ENCODE measurements at regions not wholly inside any gene's neighbourhood (a gene's known extent, or its start where the extent isn't known, plus 50 kb on each side); places are given as distances from the start of the nearest gene placed in this dataset.

DNA sequence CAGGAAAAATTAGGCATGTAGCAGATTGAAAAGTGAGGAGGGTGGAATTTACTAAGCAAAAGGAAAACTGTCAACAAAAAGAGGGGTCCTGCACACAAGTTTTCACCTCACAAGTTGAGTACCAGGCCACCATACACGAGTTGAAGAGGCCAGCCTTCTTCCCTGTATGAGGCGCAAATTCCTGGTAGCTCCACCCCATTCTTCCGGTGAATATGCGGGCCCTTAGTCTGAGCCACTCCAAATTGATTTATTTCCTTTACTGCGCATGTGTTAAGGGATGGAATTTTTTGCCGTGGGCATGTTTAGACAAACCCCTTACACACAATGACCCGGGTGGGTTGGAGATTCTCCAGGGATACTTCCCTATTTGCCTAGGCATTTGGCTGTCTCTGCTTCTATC, 942.1 kb upstream of the GRIA3 start:
- H3K36me3 ChIP-seq (replicated peaks; ENCODE audit: insufficient read depth, low read depth): no peaks in the 10 kb centered on the region
- H3K79me2 ChIP-seq: no peaks in the 10 kb centered on the region
- H3K4me3 ChIP-seq: no peak overlapping the region
- H3K4me2 ChIP-seq: no peak overlapping the region
- no peaks in the 10 kb centered on the region for H3K27me3 ChIP-seq
- no peaks in the 10 kb centered on the region for H3K4me1 ChIP-seq (ENCODE audit: insufficient read depth)
- H4K20me1 ChIP-seq (ENCODE audit: insufficient read depth, poor library complexity, severe bottlenecking): no peaks in the 10 kb centered on the region
- WGBS (ENCODE audit: low lambda C conversion rate, missing lambda C conversion rate): 86% methylated on average over 7 of the region's 7 CpGs
- no peaks in the 10 kb centered on the region for H3K9me2 ChIP-seq (replicated peaks; ENCODE audit: insufficient read depth)
- no peak overlapping the region for H2AFZ ChIP-seq
- DNase-seq (ENCODE audit: low spot score): no peak
- no peaks in the 10 kb centered on the region for H3K9me3 ChIP-seq (ENCODE audit: low read depth)
- no peak for TF ChIP-seq EZH2phosphoT487 (IDR thresholded peaks at IDR 0.05; ENCODE audit: low read depth, severe bottlenecking, unreplicated experiment)
- TF ChIP-seq, protein P1, sequence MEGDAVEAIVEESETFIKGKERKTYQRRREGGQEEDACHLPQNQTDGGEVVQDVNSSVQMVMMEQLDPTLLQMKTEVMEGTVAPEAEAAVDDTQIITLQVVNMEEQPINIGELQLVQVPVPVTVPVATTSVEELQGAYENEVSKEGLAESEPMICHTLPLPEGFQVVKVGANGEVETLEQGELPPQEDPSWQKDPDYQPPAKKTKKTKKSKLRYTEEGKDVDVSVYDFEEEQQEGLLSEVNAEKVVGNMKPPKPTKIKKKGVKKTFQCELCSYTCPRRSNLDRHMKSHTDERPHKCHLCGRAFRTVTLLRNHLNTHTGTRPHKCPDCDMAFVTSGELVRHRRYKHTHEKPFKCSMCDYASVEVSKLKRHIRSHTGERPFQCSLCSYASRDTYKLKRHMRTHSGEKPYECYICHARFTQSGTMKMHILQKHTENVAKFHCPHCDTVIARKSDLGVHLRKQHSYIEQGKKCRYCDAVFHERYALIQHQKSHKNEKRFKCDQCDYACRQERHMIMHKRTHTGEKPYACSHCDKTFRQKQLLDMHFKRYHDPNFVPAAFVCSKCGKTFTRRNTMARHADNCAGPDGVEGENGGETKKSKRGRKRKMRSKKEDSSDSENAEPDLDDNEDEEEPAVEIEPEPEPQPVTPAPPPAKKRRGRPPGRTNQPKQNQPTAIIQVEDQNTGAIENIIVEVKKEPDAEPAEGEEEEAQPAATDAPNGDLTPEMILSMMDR (IDR thresholded peaks at IDR 0.05; ENCODE audit: poor library complexity): no peak
- TF ChIP-seq EZH2 (IDR thresholded peaks at IDR 0.05; ENCODE audit: borderline replicate concordance): no peak
- H3K27ac ChIP-seq: no peak overlapping the region

DNA sequence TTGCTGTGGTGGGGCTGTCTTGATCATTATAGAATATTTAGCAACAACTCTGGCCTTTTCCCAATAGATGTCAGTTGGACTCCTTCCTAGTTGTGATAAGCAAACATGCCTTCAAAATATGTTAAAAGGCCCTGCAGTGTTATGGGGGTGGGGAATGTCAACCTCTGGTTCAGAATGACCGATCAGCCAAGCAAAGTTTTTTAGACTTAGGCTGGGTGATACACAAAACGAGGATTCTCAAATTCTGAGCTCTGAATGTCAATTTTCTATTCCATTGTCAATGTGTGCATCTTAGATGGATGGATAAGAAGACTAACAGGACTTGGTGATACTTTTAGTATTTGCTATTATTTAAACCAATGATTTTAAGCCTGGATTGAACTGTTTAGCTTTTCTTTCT, 940.0 kb upstream of the GRIA3 start:
- Histone ChIP-seq H3K9me3 (ENCODE audit: low read depth) (no peaks in the 10 kb centered on the region), H3K79me2 (no peaks in the 10 kb centered on the region), H3K4me1 (ENCODE audit: insufficient read depth) (no peaks in the 10 kb centered on the region), H3K36me3 (replicated peaks; ENCODE audit: insufficient read depth, low read depth) (no peaks in the 10 kb centered on the region), H3K9me2 (replicated peaks; ENCODE audit: insufficient read depth) (no peaks in the 10 kb centered on the region), H3K4me3 (no peak overlapping the region), H3K27ac (no peak overlapping the region), H4K20me1 (ENCODE audit: insufficient read depth, poor library complexity, severe bottlenecking) (no peaks in the 10 kb centered on the region), H2AFZ (no peak overlapping the region), H3K27me3 (no peaks in the 10 kb centered on the region), H3K4me2 (no peak overlapping the region)
- no peak for DNase-seq (ENCODE audit: low spot score)
- WGBS (ENCODE audit: low lambda C conversion rate, missing lambda C conversion rate): 49% methylated on average over 2 of the region's 2 CpGs
- TF ChIP-seq EZH2 (IDR thresholded peaks at IDR 0.05; ENCODE audit: borderline replicate concordance): no peak
- TF ChIP-seq, protein P1 (IDR thresholded peaks at IDR 0.05; ENCODE audit: poor library complexity): no peak

DNA sequence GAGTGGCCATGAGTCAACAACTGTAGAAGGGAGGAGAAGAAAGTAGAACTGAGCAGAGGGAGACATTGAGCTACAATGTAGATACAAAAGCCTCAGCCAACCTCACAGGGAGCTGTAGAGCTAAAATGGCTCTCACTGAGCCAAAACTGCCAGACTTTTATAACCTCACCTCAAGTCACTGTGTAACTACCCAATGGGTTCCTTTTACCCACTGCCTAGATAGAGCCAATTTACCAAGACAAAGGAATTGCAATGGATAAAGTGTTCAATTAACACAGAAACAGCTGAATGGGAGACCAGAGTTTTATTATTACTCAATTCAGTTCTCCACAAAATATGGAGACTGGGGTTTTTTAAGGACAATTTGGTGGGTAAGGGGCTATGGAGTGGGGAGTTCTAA, 938.9 kb upstream of the GRIA3 start:
- no peak for DNase-seq (ENCODE audit: low spot score)
- no peak overlapping the region for H3K27ac ChIP-seq
- no peaks in the 10 kb centered on the region for H3K4me1 ChIP-seq (ENCODE audit: insufficient read depth)
- H3K9me3 ChIP-seq (ENCODE audit: low read depth): no peaks in the 10 kb centered on the region
- H3K4me3 ChIP-seq: no peak overlapping the region
- no peaks in the 10 kb centered on the region for H3K79me2 ChIP-seq
- no peak overlapping the region for H3K4me2 ChIP-seq
- no peaks in the 10 kb centered on the region for H3K36me3 ChIP-seq (replicated peaks; ENCODE audit: insufficient read depth, low read depth)
- H4K20me1 ChIP-seq (ENCODE audit: insufficient read depth, poor library complexity, severe bottlenecking): no peaks in the 10 kb centered on the region
- no peak for TF ChIP-seq EZH2phosphoT487 (IDR thresholded peaks at IDR 0.05; ENCODE audit: low read depth, severe bottlenecking, unreplicated experiment)
- no peaks in the 10 kb centered on the region for H3K9me2 ChIP-seq (replicated peaks; ENCODE audit: insufficient read depth)
- no peak overlapping the region for H2AFZ ChIP-seq
- H3K27me3 ChIP-seq: no peaks in the 10 kb centered on the region

DNA sequence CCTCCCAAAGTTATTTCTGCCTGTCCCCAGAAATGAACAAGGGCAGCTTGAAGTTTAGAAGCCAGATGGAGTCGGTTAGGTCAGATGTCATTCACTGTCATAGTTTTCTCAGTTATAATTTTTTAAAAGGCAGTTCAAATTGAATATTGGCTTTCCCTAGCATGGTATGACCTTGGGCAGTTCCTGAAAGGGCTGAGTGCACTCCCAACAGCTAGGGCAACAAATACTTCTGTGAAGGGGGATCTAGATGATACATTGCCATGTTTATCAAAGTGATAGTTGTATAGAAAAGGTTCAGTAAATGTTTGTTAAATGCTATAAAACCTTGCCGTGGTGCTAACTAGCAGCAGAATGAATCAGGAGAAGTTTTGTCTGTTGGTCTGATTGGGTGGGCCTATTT, 938.1 kb upstream of the GRIA3 start:
- Histone ChIP-seq H3K36me3 (replicated peaks; ENCODE audit: insufficient read depth, low read depth) (no peaks in the 10 kb centered on the region), H3K9me2 (replicated peaks; ENCODE audit: insufficient read depth) (no peaks in the 10 kb centered on the region), H3K4me3 (no peak overlapping the region), H3K79me2 (no peaks in the 10 kb centered on the region), H3K4me1 (ENCODE audit: insufficient read depth) (no peaks in the 10 kb centered on the region), H4K20me1 (ENCODE audit: insufficient read depth, poor library complexity, severe bottlenecking) (no peaks in the 10 kb centered on the region), H2AFZ (no peak overlapping the region), H3K9me3 (ENCODE audit: low read depth) (no peaks in the 10 kb centered on the region), H3K27me3 (no peaks in the 10 kb centered on the region), H3K27ac (no peak overlapping the region), H3K4me2 (no peak overlapping the region)
- DNase-seq (ENCODE audit: low spot score): no peak
- WGBS (ENCODE audit: low lambda C conversion rate, missing lambda C conversion rate): 77% methylated on average over 2 of the region's 2 CpGs
- TF ChIP-seq EZH2phosphoT487 (IDR thresholded peaks at IDR 0.05; ENCODE audit: low read depth, severe bottlenecking, unreplicated experiment): no peak
- no peak for TF ChIP-seq EZH2 (IDR thresholded peaks at IDR 0.05; ENCODE audit: borderline replicate concordance)
- TF ChIP-seq, protein P1 (IDR thresholded peaks at IDR 0.05; ENCODE audit: poor library complexity): no peak

Data from hepatocyte (in vitro differentiated cells).